ENCODE measurements at regions not wholly inside any gene's neighbourhood (a gene's known extent, or its start where the extent isn't known, plus 50 kb on each side); places are given as distances from the start of the nearest gene placed in this dataset.

DNA sequence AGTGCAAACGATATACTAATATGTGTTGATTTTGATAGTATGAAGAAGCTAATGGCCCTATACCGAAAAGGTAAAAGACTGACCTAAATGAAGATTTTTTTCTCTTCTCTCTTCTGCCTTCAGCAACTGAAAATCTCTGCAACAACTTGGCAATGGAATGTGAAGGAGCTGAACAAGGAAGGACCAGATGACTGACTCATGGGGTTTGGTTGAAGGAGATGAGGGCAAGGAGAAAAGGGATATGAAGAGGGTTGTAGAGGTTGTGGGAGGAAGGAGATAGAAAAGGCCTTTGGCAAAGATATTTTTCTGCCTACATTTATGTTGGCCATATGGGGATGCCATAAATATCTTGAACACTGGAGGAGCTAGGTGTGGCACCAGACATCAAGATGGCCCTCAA is 129.7 kb upstream of the CHD1 start:
- Histone ChIP-seq H2AFZ (ENCODE audit: insufficient read depth, low read depth, low read length, poor library complexity, severe bottlenecking) (no peak overlapping the region), H3K9me3 (replicated peaks in 1 of 2; ENCODE audit: control insufficient read depth in 1 of 2, insufficient read depth in 1 of 2, low read length in 2 of 2) (no peaks in the 10 kb centered on the region), H3K4me2 (replicated peaks; ENCODE audit: extremely low read depth, low read length, poor library complexity, severe bottlenecking) (no peak overlapping the region), H3K4me1 (ENCODE audit: control insufficient read depth in 1 of 2, insufficient read depth in 2 of 2, low read length in 2 of 2) (peaks cover 13% of the 10 kb centered on the region in 2 donors), H3K4me3 (replicated peaks in 1 of 3; ENCODE audit: low read depth in 2 of 3, low read length in 3 of 3) (no peak overlapping the region), H4K20me1 (ENCODE audit: insufficient read depth, low read length) (no peaks in the 10 kb centered on the region), H3K27ac (ENCODE audit: low read depth in 1 of 2, low read length in 2 of 2) (no peak overlapping the region), H3K27me3 (ENCODE audit: control insufficient read depth in 2 of 2, insufficient read depth in 2 of 2, low read length in 2 of 2) (no peaks in the 10 kb centered on the region), H3K79me2 (ENCODE audit: insufficient read depth, low read length) (no peaks in the 10 kb centered on the region), H3K36me3 (replicated peaks in 1 of 2; ENCODE audit: control insufficient read depth in 1 of 2, insufficient read depth in 2 of 2, low read length in 2 of 2) (no peaks in the 10 kb centered on the region), H3K9ac (ENCODE audit: insufficient read depth, low read length, poor library complexity, severe bottlenecking) (no peak overlapping the region)
- intact Hi-C loops (cut with micrococcal nuclease), result loop anchor here in 1 of 2 donors (2.0 kb wide), 1 partner anchor 152 kb away; no protein-coding TSS in a partner anchor
- WGBS (ENCODE audit: insufficient coverage), result no CpG with 5 or more reads among the region's 2 CpGs
- no peak overlapping the region for H3K4me3 Mint-ChIP-seq
- peaks cover 17% of the 10 kb centered on the region for H3K4me1 Mint-ChIP-seq
- H3K9me3 Mint-ChIP-seq, result no peaks in the 10 kb centered on the region
- peaks cover 0 to 2% (median 0%) of the 10 kb centered on the region in 3 donors for H3K27me3 Mint-ChIP-seq (ENCODE audit: low read depth in 3 of 3)
- TF ChIP-seq, protein P1, sequence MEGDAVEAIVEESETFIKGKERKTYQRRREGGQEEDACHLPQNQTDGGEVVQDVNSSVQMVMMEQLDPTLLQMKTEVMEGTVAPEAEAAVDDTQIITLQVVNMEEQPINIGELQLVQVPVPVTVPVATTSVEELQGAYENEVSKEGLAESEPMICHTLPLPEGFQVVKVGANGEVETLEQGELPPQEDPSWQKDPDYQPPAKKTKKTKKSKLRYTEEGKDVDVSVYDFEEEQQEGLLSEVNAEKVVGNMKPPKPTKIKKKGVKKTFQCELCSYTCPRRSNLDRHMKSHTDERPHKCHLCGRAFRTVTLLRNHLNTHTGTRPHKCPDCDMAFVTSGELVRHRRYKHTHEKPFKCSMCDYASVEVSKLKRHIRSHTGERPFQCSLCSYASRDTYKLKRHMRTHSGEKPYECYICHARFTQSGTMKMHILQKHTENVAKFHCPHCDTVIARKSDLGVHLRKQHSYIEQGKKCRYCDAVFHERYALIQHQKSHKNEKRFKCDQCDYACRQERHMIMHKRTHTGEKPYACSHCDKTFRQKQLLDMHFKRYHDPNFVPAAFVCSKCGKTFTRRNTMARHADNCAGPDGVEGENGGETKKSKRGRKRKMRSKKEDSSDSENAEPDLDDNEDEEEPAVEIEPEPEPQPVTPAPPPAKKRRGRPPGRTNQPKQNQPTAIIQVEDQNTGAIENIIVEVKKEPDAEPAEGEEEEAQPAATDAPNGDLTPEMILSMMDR (IDR thresholded peaks at IDR 0.05), result no peak
- H3K27ac Mint-ChIP-seq, result peak overlapping the region in 2 of 7 donors; percentile 19 to 71
- DNase-seq, result no peak
- H3K36me3 Mint-ChIP-seq, result no peaks in the 10 kb centered on the region

- peaks cover 0 to 2% (median 0%) of the 10 kb centered on the region in 3 donors for H3K27me3 Mint-ChIP-seq (ENCODE audit: low read depth in 3 of 3)
- H3K36me3 Mint-ChIP-seq, result no peaks in the 10 kb centered on the region
- no CpG with 5 or more reads among the region's 1 CpG for WGBS (ENCODE audit: insufficient coverage)
- Histone ChIP-seq H3K36me3 (replicated peaks in 1 of 2; ENCODE audit: control insufficient read depth in 1 of 2, insufficient read depth in 2 of 2, low read length in 2 of 2) (no peaks in the 10 kb centered on the region), H3K4me2 (replicated peaks; ENCODE audit: extremely low read depth, low read length, poor library complexity, severe bottlenecking) (no peak overlapping the region), H3K79me2 (ENCODE audit: insufficient read depth, low read length) (no peaks in the 10 kb centered on the region), H4K20me1 (ENCODE audit: insufficient read depth, low read length) (no peaks in the 10 kb centered on the region), H3K4me1 (ENCODE audit: control insufficient read depth in 1 of 2, insufficient read depth in 2 of 2, low read length in 2 of 2) (no peaks in the 10 kb centered on the region), H3K9me3 (replicated peaks in 1 of 2; ENCODE audit: control insufficient read depth in 1 of 2, insufficient read depth in 1 of 2, low read length in 2 of 2) (no peaks in the 10 kb centered on the region), H3K4me3 (replicated peaks in 1 of 3; ENCODE audit: low read depth in 2 of 3, low read length in 3 of 3) (no peak overlapping the region), H3K27ac (ENCODE audit: low read depth in 1 of 2, low read length in 2 of 2) (no peak overlapping the region), H3K9ac (ENCODE audit: insufficient read depth, low read length, poor library complexity, severe bottlenecking) (no peak overlapping the region), H2AFZ (ENCODE audit: insufficient read depth, low read depth, low read length, poor library complexity, severe bottlenecking) (peak overlapping the region; percentile 50), H3K27me3 (ENCODE audit: control insufficient read depth in 2 of 2, insufficient read depth in 2 of 2, low read length in 2 of 2) (no peaks in the 10 kb centered on the region)
- H3K9me3 Mint-ChIP-seq, result no peaks in the 10 kb centered on the region
- no peak overlapping the region for H3K27ac Mint-ChIP-seq
- intact Hi-C loops (cut with micrococcal nuclease), result no loop called here
- no peak overlapping the region for H3K4me3 Mint-ChIP-seq
- no peaks in the 10 kb centered on the region for H3K4me1 Mint-ChIP-seq
- TF ChIP-seq, protein P1 (IDR thresholded peaks at IDR 0.05), result no peak
- DNase-seq, result no peak
These were observed 126.2 kb upstream of the CHD1 start for GRCh38 chr5:99054972-99055371.
